Stimulated activated CD8-positive, alpha-beta memory T cell treated with anti-CD3 and anti-CD28 coated beads, Interleukin-2, amount 100 ng/mL, for 1 hour (primary cell): ENCODE measurements at regions not wholly inside any gene's neighbourhood (a gene's known extent, or its start where the extent isn't known, plus 50 kb on each side); places are given as distances from the start of the nearest gene placed in this dataset.
"Not testable (repeated sequence)": the region's sequence is repeated elsewhere in the genome, so short reads cannot be mapped to it uniquely, and the experiment has no call there.

ENCODE experiments used
- DNase-seq, 2 donors: peaks; one replicate each; pipeline ENCODE4 v3.0.0-alpha.2; 2020; ENCODE audit warnings: low read depth in 2 of 2

DNA sequence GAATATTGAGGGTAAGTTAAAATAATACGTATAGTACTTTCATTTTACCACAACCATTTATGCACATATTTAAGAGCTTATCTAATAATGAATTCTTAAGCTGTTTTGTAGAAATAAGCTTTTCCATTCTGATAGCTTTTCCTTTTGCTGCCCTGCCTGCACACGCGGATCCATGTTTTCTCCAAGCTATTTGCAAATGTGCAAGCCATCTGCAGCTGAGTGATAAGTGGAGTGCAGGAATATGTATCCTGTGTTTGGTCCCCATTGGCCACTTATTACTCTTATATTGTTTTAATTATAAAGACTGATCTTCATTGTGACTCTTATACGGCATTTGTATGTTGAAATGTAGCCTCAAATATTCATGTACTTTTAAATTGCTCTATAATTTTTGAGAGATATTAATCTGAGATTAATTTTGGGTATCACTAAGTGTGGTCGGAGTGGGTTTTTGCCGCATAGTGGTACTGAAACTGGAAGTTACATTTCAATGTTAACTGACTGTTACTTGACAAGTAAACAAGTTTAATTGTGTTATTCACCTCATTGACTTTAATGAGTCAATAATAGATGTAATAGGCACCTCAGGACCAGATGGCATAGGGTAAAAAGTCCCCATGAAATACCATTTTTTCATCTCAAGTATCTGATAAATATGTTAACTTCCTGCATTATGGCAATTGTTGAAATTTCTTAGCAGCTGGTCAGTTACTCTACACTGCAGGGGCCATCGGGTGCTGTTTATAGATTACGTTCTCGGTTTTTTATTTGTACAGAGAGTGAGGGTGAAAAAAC, 1567.4 kb downstream of the EFNB2 start:
- DNase-seq: no peak

DNA sequence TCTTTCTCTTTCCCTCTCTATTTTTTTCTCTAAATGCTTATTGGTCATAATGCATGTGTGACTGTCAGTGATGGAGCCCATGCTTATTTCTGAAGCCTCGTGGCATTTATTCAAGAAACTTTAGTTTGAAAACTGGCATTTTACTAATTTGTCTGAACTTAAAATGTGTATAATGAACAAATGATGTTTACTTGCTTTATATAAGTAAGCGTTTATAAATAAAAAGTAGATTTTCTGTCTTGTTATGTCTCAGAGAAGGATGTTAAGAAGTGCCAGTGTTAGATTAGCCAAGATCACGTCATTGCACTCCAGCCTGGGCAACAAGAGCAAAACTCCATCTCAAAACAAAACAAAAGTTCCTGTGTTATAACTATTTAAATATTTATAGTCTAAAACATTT, 1568.1 kb downstream of the EFNB2 start:
- DNase-seq: no peak

DNA sequence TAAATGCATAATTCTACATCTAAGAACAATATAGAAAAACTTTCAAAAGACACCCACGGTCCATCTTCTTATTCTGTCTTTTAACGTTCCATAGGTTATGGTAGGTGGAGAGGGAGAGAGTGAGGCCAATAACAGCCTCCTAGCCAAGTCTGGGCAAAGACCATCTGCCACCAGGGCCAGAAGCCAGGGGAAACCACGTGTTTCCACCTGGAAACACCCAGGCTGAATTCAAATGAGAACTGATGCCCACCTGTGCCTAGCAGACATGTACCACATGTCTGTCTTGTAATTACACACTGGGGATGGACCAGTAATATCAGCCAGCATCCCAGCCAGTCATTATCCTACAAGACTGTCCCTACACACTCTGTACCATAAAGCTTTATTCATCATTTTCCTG, 1573.1 kb downstream of the EFNB2 start:
- no peak for DNase-seq

DNA sequence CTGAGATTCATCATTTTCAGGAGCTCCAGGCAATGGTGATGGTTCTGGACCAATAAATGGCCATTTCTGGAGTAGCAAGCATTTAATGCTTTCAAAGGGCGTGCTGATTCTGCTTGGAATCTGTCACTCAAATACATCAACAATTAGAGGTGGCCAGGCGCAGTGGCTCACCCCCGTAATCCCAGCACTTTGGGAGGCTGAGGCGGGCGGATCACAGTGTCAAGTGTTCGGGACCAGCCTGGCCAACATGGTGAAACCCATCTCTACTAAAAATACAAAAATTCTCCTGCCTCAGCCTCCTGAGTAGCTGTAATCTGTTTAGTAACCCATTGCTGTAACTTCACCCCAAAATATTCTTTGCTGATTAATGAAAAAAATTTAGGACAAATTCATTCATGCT, 1574.2 kb downstream of the EFNB2 start:
- DNase-seq: no peak

DNA sequence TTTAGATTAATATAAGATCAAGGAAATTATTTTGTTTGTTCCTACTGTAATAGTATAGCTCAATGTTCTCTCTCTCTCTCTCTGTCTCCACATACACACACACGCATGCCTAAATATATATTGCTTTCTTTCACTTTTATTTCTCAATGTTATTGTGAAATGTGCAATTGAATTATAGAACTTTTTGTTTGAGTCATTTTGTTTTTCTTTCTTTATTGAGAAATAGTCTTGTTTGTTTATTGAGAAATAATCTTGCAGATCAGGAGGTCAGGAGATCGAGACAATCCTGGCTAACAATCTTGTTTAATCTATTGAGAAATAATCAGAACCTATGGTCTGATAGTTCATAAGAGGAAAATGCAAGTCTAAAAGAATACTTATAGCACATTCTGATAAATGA, 1581.3 kb downstream of the EFNB2 start:
- DNase-seq: no peak

DNA sequence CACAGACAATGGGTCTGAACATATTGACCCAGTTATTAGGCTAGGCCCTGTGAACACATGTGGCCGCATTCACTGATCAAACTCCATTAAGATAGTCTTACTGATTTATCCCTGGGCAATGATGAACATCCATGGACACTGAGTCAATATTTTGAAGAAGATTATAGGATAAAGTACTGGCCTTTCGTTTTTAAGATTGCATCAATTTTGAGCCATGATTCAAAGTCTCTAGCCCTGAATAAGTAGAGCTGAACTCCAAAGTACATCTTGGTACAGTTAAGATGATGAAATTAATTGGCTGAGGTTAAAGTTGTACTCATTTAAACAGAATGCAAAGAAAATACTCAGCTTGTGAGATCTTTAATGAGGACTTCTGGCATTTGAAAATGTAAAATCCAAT, 1581.9 kb downstream of the EFNB2 start:
- DNase-seq: no peak

DNA sequence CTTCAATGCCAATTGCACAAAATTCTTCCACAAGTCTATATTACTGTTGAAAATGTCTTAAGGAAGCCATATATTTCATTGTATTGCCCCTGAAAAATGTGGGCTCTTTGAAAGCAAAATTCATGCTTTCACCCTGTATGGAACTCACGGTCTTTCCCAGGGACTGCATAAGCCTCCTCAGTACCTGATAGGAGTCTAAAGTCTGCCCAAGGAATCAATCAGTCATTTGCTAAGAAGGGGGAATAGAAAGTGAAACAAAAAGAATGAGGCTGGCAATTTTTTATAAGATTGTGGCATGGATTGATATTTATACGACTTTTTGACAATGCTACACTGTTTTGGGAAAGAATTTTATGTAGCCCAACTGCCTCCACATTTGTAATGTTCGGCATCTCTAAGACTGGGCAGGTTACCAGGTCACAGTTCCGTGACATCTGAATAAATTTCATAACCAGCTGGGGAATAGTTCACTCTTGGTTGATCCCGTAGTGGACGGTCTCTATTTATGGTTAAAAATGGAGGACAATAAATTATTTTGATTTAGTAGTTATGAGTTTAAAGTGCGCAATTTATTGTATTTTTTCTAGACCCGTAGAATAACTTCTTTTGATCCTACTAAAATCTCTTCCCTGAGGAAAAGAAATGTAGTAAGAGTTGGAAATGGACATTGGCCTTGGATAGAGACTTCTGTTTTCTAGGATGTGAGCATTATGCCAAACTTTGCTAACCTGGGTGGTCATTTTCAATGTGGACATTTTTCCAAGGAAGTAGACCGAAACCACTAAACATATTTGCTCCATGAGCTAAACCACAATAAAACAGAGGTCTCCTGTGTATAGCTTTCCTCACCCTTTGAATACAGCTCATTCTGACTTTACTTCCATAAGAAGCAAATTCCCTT, 1585.4 kb downstream of the EFNB2 start:
- no peak for DNase-seq

DNA sequence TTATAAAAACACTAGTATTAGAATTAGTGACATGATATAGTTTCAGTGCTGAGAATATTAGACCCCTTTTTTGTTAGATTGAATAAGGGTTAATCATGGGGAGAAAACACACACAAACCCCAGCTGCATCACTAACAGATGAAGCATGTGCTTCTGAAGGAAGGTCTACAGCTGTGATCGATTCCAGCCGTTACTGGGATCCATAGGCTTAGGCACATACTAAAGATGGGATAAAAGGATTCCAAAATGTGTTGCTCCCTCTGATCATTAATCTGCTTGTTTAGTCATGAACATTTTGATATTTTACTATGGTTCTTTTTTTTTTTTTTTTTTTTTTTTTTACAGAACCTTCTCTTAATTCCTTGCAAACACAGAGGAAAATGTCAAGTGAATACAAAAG, 1591.3 kb downstream of the EFNB2 start:
- no peak for DNase-seq

DNA sequence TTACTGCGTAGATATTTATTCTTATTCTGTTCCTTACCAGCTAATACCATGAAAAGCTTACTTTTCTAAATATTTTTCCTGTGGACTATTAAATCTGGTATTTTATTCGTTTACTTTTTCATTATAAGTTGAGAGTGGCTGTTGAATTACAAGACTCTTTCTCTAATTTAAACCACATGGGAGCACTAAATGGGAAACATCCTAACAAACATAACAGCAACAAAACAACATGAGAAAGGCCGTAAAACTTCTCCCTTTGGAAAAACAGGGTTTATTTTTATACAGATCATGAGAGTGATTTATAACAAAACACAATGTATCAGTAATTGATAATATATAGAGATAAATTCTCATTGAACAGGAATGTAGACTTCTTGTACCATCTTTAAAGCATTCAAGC, 1592.1 kb downstream of the EFNB2 start:
- DNase-seq: no peak

DNA sequence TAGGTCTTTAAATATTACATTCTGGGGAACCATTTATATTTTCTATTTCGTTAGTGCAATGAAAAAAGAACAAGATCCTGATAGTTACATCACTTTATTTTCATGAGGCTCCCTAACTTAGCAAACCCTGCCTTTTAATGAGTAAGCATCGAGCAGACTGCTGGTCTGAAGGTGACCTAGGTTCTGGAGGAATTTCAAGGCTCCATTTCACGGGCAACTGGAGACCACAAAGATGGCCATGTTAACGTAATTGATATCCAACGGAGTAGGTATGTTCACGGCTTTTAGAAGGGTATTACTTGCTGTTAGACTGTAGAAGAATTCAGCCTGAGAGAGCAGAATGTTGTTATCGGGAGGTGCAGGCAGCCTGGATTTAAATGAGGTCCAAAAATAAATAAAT, 1597.6 kb downstream of the EFNB2 start:
- DNase-seq: no peak

DNA sequence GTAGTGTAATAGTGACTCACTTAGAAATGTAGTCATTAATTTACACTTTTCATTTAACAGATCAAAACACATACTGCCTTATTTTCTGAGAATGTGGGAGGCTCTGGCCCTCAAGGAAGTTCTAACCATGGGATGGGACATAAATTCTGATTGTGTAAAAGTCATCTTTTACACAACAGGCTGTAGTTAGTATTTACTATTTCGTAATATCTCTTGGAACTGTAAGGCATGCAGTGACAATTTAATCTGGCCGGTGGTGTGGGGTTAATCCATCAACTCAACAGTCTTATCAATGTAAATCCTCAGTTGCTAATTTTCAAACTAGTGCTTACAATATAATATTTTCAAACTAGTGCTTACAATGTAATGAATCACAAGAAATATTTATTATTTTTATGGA, 1599.2 kb downstream of the EFNB2 start:
- no peak for DNase-seq

DNA sequence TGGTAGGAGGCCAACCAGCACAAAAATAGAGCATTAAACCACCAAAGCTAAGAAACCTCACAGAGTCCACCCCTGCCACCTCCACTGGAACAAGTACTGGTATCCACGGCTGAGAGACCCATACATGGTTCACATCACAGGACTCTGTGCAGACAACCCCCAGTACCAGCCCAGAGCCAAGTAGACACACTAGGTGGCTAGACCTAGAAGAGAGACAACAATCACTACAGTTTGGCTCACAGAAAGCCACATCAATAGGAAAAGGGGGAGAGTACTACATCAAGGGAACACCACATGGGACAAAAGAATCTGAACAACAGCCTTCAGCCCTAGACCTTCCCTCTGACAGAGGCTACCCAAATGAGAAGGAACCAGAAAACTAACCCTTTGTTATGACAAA, 1614.9 kb downstream of the EFNB2 start:
- DNase-seq: not testable (repeated sequence)

DNA sequence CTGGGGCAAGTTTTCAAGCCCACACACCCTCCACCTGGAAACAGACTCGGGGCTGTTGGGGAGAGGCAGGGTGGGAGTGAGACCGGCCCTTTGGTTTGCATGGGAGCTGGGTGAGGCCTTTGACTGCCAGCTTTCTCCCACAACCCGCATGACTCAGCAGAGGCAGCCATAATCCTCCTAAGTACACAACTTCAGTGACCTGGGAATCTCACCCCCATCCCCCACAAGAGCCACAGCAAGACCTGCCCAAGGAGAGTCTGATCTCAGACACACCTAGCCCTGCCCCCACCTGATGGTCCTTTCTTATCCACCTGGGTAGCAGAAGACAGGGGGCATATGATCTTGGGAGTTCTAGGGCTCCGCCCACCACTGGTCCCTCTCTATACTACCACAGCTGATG, 1615.4 kb downstream of the EFNB2 start:
- DNase-seq: no peak

DNA sequence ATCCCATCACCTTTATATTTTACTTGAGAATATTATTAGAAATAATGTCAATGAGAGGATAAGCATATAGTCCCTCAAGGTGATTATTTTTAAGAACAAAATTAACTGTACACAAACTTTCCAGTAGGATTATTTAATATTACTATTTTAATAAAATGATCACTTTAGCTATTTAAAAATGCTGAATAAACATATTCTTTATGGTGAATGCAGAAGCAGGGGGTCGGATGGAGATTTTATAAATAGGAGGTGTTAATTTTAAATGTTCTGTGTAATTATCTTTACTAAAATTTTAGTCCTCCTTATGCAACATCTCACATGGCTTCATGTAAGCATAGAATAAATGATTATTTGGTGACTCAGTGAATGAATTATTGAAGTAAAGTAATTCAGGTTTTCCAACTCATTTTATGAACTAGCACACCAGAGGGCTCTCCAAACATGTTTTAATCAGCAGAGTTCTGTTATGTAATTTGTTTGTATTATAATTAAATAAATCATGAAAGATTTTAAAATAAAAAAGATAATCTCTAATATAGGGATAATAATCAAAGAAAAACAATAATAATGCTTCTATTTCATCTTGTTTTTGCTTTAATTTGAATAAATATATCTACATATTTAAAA, 1635.2 kb downstream of the EFNB2 start:
- DNase-seq: no peak

DNA sequence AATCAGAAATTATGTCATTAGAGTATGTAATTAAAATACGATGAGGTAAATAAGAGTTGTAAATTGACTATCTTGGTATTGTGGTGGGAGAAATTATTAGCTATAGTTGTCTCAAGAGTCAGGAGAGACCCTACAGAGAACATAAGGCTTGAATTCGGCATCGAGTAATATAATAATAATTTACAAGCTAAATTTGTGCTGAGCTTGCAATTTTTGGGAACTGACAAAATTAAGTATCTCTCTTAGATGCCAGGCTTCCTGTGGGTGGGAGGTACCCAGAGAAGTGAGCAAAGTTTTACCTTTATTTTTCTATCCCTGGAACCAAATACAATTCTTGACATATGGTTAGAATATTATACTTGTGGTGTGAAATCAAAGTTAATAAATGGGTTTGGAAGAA, 1637.0 kb downstream of the EFNB2 start:
- no peak for DNase-seq

DNA sequence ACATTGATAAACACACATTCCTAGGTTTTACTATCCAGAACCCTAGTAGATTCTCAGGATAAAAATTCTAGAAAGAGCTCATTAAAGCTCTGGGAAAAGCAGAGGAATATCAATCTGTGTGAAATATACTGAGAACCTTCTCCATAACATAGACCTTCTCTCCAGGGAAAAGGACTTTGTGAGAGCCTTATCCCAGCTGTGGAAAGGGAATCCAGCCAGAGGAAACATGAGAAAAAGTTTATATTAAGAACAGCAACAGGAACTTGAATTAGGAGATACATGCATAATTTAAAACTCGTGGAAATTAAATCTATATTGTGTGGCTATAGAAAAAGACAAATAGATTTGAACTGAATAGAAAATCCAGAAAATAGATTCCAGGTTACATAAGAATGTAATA, 1639.9 kb downstream of the EFNB2 start:
- no peak for DNase-seq

DNA sequence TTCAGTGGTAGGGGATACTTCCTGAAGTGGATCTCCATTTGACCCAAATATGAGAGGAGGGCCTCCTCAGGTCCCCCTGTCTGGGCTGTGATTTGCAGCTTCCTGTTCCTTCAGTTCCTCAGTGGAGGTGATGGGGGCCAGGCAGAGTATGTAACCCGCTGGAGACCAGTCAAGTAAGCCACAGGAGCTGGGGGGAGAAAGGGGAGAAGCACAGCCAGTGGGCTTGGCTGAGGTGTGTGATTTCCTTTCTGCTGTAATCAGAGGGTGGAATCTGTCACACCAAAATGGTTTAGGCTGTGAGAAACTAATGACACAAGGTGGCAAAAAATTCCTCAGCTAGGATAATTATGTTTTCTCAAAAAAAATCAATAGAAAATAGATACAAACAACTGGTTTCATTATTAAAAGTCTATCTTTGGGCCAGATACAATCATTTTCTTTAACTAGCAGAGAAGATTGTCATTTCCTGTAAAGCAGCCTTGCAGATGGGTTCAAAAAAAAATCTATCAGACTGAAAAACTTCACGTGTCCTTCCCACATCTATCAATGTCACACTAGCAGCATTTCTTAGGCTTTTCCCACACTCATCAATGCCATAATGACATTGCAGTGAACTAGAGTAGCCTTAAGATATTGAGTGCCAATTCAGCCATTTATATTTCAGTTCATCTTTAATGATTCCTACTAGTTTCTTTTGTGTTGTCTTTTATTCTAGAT, 1660.3 kb downstream of the EFNB2 start:
- no peak for DNase-seq

DNA sequence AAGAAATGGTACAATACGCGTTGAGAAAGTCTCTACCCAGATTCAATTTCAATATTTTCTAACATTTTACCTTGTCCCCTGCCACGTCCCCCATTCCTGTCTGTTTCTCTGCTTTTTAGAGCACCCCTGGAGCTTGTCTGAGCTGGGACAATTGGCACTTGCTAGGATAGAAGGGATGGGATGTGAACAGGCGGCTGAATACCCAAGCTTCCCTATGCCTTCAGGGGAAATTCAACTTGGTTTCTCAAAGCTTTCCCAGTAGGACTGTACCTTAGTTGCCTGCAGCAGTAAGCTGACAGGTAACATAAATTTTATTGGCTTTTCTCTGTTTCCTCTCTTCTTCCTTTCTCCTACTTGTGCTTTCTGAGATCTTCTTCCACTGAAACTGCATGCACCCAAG, 1663.3 kb downstream of the EFNB2 start:
- no peak for DNase-seq

DNA sequence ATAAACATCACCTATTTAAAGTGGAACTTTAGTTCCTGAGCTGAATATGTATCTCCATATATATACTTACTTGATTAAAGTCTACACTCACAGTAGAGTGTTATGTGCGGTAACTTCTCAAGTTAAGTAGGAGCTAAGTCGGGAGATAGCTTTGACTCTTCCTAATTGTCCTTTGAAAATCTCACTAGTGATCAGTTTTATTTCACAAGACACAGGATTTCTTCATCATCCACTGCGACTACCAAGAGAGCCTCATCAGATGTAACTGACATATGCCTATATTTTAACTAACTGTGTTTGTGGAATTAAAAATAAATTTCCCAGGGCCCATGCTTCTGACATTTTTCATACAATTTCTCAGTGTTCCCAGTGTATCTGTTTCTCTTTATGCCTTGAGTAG, 1664.0 kb downstream of the EFNB2 start:
- DNase-seq: no peak

DNA sequence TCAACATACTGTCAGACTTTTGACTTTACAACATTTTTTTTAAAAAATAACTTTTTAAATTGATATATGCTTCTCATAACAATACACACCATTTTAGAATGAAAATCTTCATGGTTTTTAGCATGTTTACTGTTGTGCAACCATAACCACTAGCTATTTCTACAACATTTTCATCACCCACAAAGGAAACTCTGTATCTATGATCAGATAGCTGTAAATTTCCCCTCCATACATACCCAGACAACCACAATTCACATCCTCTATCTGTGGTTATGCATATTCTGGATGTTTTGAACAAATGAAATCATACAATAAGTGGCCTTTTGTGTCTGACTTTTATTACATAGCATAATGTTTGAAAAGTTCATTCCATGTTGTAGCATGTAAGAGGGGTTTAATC, 1666.0 kb downstream of the EFNB2 start:
- no peak for DNase-seq

DNA sequence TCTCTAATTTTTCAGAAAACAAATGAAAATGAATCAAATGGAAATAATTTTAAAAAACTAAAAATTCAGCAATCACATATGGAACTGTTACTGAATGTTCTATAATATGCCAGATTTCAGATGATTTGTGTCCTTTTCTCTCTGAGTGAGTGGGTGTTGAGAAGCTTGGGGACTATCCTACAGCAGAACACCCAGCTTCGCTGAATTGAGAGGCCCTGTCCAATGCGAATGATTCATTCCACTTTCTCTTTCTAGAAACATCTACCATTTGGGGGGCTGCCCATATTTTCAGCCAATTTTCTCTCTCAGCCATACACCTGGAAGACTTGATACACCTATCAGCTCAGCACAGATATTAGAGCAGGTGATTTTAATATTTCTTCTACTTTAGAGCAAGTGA, 1666.7 kb downstream of the EFNB2 start:
- DNase-seq: no peak

DNA sequence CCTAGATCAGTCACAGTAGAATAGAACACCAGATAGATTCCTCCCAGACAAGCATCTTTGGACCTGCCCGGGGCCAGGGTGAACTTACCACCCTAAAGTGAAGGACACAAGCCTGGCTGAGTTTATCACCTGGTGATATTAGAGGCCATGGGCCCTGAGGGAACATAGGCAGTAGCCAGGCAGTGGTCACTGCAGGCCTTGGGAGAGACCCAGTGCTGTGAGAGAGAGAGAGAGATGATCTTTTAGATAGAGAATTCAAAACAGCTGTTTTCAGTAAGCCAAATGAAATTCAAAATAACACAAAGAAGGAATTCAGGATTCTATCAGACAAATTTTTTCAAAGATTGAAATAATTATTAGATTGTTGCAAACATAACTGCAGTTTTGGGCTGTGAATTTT, 1679.9 kb downstream of the EFNB2 start:
- DNase-seq: no peak
